ENCODE measurements at regions not wholly inside any gene's neighbourhood (a gene's known extent, or its start where the extent isn't known, plus 50 kb on each side); places are given as distances from the start of the nearest gene placed in this dataset.
A peak's percentile ranks its signal among the peaks of the same experiment; 100 is the strongest.

DNA sequence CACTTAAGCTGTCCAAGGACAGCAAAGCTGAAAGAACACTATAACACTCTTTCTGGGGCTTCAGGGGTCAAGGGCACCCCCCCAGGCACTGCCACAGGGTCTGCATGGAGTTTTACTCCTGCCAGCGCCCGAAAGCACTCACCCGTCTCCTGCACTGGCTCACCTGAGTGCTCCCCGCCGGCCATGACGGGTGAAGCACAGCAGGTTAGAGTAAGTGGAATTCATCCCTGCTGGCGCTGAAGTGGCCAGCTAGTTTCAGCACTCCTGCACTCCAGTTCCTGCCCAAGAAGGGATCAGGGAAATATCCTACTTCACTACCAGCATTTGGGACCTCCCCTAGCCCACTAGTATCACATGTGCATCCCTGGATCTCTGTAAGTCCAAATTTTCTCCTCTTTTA, 516.0 kb downstream of the ZNF608 start:
- no peak for DNase-seq (ENCODE audit: low read depth)

DNA sequence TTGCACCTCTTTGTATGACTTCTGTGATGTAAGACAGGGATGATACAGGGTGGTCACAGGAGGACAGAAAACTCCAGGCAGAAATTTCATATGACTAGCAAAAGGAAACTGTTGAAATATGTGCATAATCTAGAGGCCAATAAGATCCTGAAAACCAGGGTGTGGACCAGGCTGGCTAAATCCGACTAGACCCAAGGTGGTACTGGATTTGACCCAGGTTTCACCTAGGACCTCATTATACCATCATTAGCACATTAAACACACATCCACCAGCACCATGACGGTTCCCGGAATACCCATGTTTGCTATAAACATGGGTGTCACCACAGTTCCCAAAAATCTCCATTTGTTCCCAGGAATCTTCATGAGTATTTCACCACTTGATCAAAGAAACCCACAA, 517.1 kb downstream of the ZNF608 start:
- no peak for DNase-seq (ENCODE audit: low read depth)

DNA sequence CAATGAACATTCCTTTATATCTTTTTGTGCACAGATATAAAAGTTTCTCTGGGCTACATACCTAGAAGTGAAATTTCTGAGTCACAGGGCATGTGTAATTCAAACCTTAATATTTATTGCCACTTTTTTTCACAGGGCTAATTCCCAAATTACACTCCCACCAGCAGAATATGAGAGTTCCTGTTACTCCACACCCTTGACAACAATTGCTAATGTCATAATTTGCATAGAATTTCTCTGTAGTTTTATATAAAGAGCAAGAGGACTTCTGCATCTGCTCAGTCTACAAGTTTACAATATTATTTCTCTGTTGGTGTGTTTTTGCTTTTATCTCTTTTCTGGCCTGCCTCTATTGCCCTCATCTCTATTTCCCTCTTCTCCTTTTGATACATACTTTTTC, 518.5 kb downstream of the ZNF608 start:
- no peak for DNase-seq (ENCODE audit: low read depth)

DNA sequence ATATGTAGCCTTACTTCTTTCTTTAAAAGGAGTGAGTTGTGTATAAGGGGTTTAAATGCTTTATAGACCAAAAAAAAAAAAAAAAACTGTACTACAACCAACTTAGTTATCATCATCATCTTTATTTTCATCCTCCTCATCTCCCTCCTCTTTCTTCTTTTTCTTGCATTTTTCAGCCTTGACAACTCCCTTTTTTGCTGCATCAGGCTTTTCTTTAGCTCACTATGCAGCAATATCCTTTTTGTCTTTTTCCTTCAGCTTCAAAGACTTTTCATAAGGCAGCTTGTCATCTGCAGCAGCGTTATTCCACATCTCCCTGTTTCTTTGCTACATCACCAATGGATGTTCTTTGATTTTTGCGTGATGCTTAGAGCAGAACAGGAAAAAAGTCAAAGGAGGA, 526.0 kb downstream of the ZNF608 start:
- DNase-seq (ENCODE audit: low read depth), result no peak

DNA sequence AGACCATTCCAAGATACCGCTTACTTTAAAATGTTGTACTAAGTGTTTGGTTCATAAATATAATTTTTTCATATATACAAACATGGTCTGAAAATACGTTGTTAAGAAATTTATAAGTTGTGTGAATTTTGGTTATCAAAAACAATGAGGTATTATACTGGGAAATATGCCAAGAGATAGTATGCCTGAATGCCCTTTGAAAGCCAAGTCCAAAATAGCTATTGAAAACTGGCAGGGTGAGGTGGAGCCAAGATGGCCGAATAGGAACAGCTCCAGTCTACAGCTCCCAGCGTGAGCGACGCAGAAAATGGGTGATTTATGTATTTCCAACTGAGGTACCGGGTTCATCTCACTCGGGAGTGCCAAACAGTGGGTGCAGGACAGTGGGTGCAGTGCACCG, 533.5 kb downstream of the ZNF608 start:
- DNase-seq (ENCODE audit: low read depth), result no peak

DNA sequence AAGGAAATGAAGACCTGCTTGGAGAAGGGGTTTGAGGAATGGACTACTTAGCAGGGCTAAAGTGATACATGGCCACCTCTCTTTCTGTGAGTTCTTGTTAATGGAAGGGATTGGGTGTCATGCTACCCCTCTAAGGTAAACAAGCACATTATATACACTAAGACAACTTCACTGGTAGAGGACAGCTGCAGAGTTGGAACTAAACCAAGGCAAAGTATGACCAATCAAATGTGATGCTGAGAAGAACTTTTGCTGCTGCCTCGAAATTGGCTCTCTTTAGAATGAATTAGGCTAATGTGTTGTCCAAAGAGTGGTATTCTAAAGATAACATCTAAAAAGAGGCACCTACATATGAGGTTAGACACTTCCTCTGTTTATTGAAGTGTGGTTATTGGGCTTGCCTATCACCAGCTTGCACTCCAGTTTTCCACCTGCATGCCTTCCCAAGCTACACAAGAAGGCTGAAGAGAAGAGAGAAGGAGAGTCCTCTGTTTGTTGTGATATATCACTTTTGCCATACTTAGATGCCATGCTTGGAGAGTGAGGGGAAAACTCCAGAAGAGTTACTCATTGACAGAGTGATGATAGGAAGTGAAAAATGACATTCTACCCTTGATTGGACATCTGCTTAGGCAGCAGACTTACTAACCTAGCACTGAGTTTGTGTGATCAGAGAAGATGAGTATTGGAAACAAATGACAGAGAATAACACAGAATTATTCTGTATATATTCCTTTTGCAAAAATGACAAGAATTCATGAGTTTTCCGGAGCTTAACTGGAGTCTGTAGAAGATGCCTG, 536.1 kb downstream of the ZNF608 start:
- no peak for DNase-seq (ENCODE audit: low read depth)

DNA sequence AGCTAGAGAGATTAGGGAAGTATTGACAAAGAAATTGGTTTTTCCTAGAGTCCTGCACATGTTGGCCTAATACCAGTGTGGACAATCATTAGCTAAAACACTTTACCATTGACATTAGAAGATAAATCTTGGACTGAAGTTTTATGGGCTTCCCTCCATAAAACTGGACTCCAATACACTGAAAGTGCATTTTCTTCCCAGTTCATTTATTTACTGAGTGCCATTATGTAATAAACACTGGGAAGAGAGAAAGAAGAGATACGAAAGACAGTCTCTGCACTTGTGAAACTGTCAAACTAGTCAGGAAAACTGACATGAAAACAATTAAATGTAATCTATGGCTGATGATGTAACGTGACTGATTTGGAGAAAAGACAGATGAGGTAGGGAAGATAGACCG, 539.3 kb downstream of the ZNF608 start:
- no peak for DNase-seq (ENCODE audit: low read depth)

DNA sequence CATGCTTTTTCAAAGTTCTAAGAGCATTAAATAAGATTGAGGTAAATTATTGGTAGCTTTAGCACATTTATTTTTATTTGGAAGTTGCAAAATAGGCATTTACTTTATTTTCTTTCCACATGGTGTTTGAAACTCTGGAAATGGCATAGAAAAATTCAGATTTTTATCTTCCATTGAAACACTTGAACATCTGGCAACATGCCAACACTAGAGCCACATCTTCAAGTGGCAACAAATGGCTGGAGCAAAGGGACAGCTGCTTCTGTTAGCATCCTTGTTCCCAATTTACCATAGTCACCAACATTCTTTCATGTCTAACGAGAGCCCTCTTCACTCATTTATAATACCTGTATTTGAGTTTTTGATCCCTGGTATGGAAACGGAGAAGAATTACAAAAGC, 539.9 kb downstream of the ZNF608 start:
- DNase-seq (ENCODE audit: low read depth), result no peak

DNA sequence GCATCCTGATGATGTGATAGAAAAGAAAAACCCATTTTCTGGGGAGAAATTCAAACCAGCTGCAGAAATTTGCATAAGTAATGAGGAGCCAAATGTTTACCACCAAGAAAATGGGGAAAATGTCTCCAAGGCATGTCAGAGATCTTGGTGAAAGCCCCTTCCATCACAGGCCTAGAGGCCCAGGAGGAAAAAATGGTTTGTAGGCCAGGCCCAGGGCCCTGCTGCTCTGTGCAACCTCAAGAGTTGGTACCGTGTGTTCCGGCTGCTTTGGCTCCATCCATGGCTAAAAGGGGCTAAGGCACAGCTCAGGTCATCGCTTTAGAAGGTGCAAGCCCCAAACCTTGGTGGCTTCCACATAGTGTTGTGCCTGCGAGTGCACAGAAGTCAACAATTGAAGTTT, 543.1 kb downstream of the ZNF608 start:
- DNase-seq (ENCODE audit: low read depth), result no peak

DNA sequence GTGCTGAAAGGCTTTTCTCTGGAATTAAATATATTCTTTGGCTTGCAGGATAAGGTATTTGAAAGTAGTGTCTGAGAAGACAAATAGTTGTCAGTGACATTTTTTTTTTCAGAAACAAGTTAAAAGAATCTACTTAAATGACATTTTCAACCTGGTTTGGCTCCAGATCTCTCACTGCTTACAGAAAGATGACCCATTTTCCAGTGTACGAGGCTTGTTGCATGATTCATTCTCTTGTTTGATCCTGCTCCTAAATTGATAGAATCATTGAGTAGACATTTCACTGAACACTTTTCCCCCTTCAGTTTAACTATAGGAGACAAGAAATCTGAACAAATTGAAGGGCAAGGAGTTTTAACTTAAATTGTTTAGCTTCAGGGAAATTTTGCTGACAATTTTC, 546.1 kb downstream of the ZNF608 start:
- DNase-seq (ENCODE audit: low read depth), result no peak

DNA sequence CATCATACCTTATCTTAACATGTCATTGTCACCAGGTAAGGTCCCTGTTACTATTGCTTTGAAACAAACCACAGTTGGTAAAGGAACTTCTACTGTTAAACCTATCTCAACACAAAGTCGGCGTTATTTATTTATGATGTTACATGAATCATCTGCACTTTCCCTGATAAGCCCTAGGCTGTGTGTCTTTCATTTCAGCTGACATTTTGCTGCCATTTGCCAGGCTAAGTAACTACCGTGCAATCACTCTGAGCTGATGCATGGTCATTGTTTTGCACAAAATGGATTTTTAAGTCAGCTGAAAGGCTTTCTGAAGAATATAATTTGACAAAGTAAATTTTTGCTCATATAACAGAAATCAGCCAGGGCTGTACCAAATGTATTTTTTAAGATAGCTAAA, 546.5 kb downstream of the ZNF608 start:
- DNase-seq (ENCODE audit: low read depth), result no peak

DNA sequence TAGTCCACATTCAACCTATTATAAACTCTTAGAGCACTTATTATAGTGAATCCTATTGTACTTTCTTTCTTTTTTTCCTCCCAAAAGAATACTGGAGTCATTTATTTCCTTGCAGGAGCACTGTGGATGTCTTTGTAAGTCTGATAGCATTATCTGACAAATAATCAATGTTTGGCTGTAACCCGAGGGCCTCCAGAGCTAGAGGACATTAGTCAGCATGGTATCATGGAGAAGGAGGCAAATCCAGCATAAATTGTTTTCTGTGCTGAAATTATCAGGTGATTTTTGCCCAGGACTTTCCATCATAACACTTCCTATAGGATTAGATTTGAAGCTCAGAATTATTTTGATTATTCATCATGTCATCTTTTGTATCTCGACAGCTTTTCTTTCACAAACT, 551.0 kb downstream of the ZNF608 start:
- no peak for DNase-seq (ENCODE audit: low read depth)

DNA sequence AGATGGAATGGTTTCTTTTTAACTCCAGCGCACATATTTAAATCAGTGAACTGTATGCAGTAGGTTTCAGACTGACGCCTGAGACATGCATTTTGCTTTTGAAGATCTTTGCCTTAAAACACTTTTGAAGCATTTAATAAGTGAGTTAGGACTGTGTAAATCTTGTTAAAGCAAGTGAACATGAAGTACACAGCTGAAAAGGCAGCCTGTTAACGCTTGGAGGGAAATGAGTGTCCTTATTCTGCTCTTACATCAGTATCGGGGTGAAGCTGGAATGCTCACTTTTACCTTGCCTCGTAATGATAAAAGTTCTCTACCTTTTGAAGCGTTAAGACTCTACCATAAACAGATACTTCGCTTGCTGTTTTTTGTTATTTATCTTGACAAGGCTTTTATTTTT, 552.2 kb downstream of the ZNF608 start:
- no peak for DNase-seq (ENCODE audit: low read depth)

DNA sequence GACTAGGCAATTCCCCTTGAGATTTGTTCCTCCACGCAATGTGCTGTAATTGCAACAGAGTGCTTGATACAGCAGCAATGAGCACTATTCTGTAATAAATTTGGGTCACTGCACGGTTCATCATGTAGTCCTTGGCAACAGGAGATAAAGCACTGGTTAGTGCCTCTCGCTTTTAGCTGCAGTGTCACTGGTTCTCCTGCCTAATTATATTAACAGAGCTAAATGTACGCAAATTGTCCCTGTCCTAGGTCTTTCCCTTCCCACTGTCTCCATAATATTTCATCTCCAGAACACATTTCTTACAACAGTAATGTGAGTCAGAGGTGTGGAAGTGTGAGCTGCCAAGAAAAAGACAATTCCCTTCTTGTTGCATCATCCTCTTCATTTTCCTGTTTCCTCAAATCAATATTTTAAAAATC, 553.1 kb downstream of the ZNF608 start:
- DNase-seq (ENCODE audit: low read depth), result peak; percentile 40

DNA sequence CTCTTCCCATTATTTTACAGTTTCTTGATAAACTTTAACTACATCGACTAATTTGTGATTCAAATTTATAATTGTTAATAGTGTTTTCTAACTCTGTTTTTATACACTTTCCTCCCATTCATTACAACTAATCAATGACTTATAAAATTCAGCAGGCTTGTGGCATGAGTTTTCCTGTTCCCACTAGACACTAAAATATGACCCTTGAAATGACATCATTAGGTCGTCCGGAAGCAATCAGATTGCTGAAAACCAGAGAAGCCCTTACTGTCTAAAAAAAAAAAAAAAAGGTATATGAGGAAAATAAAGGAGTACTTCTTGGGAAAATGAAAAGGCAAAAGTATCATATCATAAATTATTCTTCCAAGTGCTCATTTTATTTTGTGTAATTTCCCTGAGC, 553.7 kb downstream of the ZNF608 start:
- DNase-seq (ENCODE audit: low read depth), result no peak

DNA sequence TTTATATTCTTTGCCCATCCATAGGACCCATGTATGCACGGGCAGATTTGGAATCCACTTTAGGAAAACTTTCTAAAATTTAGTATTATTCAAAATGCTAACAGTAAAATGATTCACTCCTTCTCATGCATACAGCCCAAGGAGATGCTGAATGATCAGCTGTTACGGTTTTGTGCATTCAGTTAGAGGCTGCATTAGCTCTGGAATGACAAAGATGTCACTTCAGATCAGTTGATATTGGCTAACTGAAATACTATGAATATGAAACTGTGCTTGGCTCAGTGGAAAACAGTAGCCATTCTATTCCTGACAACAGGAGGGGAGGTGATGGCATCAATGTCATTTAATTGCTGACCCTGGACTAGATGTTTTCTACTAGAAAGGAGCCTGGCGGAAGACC, 560.7 kb downstream of the ZNF608 start:
- no peak for DNase-seq (ENCODE audit: low read depth)

DNA sequence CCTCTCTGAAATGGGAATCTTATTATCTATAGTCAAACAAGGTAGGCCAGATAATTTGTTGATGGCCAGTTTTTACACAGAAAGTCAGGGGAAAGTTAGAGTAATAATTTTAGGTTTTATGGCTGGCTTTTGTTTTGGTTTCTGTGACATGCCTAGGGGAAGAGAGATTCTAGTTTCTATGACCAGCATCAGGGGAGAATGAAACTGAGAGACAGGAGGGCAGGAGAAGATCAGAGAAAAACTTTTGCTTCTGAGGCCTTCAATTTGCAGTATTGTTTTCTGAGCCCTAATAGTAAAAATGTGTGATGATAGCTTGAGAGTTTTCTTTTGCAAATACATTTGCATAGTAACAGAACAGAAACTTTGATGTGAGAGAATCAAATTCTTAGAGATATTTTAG, 564.3 kb downstream of the ZNF608 start:
- DNase-seq (ENCODE audit: low read depth), result no peak

DNA sequence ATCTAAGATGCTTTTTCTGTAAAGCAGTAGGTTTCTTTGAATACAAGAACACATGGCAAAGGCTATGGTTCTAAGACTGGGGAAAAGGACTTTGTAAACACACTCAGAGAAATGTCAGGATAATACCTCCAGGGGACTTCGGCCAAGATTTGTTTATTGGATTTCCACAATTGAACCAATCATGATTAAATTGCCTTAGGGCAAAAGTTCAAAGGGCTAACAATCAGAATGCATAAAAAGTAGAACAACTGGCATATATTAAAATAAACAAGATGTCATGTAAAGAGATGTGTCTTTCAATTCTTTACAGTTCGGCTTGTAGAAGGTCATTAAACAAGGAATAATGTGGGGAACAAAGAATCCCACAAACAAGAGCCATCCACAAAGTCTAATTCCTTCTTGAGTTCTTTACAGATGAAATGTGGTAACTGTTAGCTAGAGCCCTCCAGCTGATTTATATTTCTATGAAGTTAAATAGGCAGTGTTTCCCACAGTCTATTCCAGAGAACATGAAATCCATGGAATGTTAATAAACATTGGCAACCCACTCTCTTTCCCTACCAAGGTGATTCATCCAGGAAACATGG, 565.5 kb downstream of the ZNF608 start:
- peak; percentile 27 for DNase-seq (ENCODE audit: low read depth)

DNA sequence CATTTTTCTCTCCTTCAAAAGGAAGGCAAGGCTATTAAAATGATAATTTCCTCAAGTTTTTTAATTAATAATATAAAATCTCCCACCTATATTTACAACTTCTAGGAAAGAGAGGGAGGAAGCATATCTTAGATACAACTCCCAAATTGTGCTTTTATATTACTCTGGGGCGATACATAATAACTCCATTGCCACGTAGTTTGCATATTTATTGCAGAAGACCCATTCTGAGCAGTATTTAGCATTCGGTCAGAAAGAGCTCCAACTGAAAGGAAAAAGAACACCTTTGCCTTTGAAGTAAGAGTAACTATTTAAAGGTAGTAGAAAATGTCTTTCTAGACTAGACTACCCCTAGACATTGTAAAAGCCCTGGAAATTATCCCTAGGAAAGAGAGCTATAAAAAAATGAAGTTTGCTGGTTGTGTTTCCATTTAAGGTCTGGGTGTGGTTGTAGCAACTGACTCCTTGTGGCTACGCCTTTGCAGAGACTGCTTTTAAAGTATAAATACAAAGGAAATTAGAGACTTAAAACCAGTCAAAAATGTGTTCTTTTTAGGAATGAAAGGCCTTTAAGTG, 566.1 kb downstream of the ZNF608 start:
- no peak for DNase-seq (ENCODE audit: low read depth)

DNA sequence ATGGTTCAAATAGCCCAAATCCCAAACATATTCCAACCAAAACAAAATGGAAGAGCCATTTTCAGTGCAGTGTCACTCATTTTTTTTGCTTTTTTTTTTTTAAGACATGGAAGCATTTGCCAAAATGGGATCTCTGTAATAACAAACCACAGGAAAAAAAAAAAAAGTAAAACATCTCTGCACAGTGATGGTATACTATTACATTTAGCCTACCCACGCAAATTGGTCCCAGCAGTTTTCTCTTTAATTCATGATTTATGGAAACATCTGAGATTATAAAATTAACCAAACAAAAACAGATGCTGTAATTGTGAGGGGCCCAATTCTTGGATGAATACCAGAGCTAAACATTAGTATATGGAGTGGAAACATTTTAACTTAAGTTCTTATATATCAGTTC, 566.6 kb downstream of the ZNF608 start:
- no peak for DNase-seq (ENCODE audit: low read depth)

DNA sequence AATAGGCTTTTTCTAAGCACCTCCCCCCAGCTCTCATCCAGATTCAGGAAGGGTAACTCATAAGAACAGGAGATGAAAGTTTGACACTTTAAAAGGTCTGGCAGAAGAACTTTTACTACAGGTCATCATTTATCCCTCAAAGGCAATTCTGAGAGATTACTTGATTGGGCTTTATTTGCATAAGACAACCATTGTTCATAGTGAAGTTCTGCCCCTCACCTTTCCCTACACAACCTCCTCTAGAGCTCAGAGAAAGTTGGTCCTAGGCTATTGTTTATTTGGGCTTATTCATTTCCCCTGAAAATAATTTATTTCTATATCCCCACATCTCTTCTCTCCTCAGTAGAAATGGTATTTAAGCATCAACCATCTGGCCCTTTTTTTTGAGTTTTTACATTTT, 568.4 kb downstream of the ZNF608 start:
- no peak for DNase-seq (ENCODE audit: low read depth)

DNA sequence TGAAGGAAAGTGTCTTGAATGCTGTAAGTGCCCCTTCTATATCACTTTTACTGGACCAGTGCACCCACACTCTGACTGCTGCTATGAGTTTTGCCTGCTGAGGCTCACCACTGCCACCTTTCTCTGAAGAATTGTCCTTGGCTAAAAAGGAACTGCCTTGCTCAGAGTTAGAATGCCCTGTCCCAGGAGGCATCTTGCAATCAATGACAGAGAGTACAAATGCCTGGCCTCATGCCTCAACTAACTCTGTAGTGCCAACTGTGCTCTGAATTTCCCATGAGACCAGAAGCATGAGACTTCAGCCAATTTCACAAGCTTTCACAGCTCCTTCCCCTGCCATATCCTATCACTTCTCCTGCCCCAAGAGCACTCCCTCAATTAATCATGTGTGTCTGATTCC, 569.7 kb downstream of the ZNF608 start:
- no peak for DNase-seq (ENCODE audit: low read depth)

DNA sequence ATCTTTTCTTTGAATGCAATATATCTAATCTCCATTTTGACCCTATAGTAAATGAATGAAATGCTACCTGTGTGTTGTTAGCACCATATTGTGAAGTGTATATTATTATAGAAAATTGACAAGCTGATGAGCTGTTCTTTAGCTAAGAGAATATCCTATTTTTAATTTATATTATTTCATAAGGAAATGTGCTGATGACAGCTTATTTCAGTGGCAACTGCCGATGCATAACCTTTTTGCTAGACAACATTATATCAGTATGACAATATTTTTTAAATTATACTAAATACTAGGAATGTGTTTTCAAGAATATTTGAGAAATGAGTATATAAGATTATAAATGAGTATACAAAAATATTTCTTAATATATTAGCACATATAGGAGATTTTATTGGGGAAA, 573.1 kb downstream of the ZNF608 start:
- DNase-seq (ENCODE audit: low read depth), result no peak
